Smooth muscle cell (in vitro differentiated cells): ENCODE measurements at regions not wholly inside any gene's neighbourhood (a gene's known extent, or its start where the extent isn't known, plus 50 kb on each side); places are given as distances from the start of the nearest gene placed in this dataset.

ENCODE experiments used
- DNase-seq: peaks from one replicate; lab custom pipeline; 2025; ENCODE audit not compliant: unreplicated experiment; lab: John Stamatoyannopoulos, UW
- H2AFZ ChIP-seq: fragments of 200-600 bp; sonication (generic); 2 replicates; pipeline ENCODE4 v1.6.0; 2016; ENCODE audit warnings: antibody characterized with exemption, low read depth, mild to moderate bottlenecking
- H3F3A ChIP-seq: fragments of 200-600 bp; sonication (generic); 2 replicates; pipeline ENCODE4 v1.6.0; 2017; ENCODE audit warnings: antibody characterized with exemption, low read depth
- H3K27ac ChIP-seq: fragments of 200-600 bp; sonication (generic); 2 replicates; pipeline ENCODE4 v1.5.1; 2016; ENCODE audit warnings: low read depth, mild to moderate bottlenecking
- H3K27me3 ChIP-seq: fragments of 200-600 bp; sonication (generic); 2 replicates; pipeline ENCODE4 v1.6.1; 2016; ENCODE audit warnings: low read depth, mild to moderate bottlenecking
- H3K36me3 ChIP-seq: fragments of 200-600 bp; sonication (generic); 2 replicates; pipeline ENCODE4 v1.5.1; 2016; ENCODE audit warnings: low read depth
- H3K4me1 ChIP-seq: fragments of 200-600 bp; sonication (generic); 2 replicates; pipeline ENCODE4 v1.5.1; 2016; ENCODE audit warnings: low read depth
- H3K4me2 ChIP-seq: fragments of 200-600 bp; sonication (generic); 2 replicates; pipeline ENCODE4 v1.6.0; 2016; ENCODE audit warnings: mild to moderate bottlenecking
- H3K4me3 ChIP-seq: fragments of 200-600 bp; sonication (generic); 2 replicates; pipeline ENCODE4 v1.5.1; 2016; ENCODE audit warnings: mild to moderate bottlenecking
- H3K79me2 ChIP-seq: fragments of 200-600 bp; sonication (generic); 2 replicates; pipeline ENCODE4 v1.6.0; 2016; ENCODE audit warnings: low read depth, mild to moderate bottlenecking
- H3K9ac ChIP-seq: fragments of 200-600 bp; sonication (generic); 2 replicates; pipeline ENCODE4 v1.6.0; 2016; ENCODE audit warnings: low read depth
- H3K9me3 ChIP-seq: fragments of 200-600 bp; sonication (generic); replicated peaks from 2 replicates; pipeline ENCODE4 v1.5.1; 2016; ENCODE audit warnings: low read depth
- H4K20me1 ChIP-seq: fragments of 200-600 bp; sonication (generic); 2 replicates; pipeline ENCODE4 v1.6.0; 2016; ENCODE audit warnings: low read depth
- WGBS: methylation state at CpG from one replicate; pipeline ENCODE4 v1.1.7; 2016; ENCODE audit warnings: low lambda C conversion rate; 5-methylcytosine and 5-hydroxymethylcytosine counted together
- TF ChIP-seq, protein P1 (sequence below): fragments of 200-600 bp; sonication (generic); IDR thresholded peaks from 2 replicates; pipeline ENCODE4 v1.5.1; 2017; ENCODE audit warnings: borderline replicate concordance, mild to moderate bottlenecking, antibody characterized with exemption; ENCODE audit not compliant: insufficient read depth, poor library complexity, severe bottlenecking

DNA sequence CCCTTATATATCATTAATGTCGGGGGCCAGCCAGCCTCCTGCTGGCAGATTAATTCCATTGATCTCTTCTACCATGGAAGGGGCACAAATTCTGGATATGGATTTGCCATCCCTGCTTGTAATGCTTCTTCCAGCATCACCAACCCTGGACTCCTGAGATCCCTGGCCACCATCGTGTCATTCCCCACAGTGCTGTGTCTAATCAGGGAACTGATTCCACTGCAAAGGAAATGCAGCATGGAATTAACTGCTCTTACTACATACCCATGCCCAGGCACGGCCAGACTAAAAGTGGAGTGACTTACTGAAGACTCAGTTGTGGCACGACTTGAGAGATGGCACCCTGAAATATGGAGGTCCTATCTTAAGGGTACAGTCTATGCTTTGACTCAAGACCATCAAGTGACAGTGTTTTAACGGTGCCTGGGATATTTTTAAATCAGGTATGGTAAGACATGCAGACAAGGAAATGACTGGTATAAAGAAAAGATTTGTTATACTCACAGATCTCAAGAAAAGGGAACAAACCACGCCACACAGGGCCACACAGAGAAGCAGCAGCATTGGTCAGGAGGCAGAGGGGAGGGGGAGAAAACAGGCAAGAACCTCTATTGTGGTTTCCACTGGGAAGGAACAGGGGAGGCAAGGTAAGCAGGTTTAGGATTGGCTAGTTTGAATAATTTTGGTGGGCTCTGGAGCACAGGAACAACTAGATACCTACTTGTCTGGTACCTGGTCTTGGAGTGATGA lies 65.1 kb downstream of the IGLL5 start:
- H2AFZ ChIP-seq: no peak overlapping the region
- no peaks in the 10 kb centered on the region for H3K36me3 ChIP-seq
- H3K4me1 ChIP-seq: peaks cover 4% of the 10 kb centered on the region
- no peaks in the 10 kb centered on the region for H3K9me3 ChIP-seq
- no peak for DNase-seq
- no peak overlapping the region for H3K27ac ChIP-seq
- TF ChIP-seq, protein P1, sequence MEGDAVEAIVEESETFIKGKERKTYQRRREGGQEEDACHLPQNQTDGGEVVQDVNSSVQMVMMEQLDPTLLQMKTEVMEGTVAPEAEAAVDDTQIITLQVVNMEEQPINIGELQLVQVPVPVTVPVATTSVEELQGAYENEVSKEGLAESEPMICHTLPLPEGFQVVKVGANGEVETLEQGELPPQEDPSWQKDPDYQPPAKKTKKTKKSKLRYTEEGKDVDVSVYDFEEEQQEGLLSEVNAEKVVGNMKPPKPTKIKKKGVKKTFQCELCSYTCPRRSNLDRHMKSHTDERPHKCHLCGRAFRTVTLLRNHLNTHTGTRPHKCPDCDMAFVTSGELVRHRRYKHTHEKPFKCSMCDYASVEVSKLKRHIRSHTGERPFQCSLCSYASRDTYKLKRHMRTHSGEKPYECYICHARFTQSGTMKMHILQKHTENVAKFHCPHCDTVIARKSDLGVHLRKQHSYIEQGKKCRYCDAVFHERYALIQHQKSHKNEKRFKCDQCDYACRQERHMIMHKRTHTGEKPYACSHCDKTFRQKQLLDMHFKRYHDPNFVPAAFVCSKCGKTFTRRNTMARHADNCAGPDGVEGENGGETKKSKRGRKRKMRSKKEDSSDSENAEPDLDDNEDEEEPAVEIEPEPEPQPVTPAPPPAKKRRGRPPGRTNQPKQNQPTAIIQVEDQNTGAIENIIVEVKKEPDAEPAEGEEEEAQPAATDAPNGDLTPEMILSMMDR: no peak
- H3K9ac ChIP-seq: no peak overlapping the region
- no peaks in the 10 kb centered on the region for H3K79me2 ChIP-seq
- 79% methylated on average over 6 of the region's 6 CpGs for WGBS
- peaks cover 36% of the 10 kb centered on the region for H3K27me3 ChIP-seq
- H3K4me2 ChIP-seq: no peak overlapping the region
- no peaks in the 10 kb centered on the region for H4K20me1 ChIP-seq
- H3K4me3 ChIP-seq: no peak overlapping the region
- no peaks in the 10 kb centered on the region for H3F3A ChIP-seq

DNA sequence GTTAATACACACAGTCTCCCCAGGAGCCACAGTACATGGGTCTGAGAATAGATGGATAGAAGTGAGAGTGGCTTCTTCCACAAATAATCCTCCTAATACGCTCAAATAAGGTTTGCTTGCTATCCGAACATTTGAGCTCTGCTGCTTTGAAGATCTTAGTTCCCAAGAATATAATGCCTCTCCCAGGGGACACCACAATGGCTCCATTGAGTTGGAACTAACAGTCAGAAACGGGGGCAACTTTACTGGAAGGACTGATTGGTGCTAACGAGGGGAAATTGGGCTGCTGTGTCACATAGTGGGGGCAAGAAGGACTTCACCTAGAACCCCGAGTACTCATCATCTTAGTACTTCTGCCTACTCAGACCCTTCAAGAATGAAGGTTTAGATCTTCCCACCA lies 66.2 kb downstream of the IGLL5 start:
- Histone ChIP-seq H3K36me3 (no peaks in the 10 kb centered on the region), H3K4me3 (no peak overlapping the region), H3K4me1 (peaks cover 4% of the 10 kb centered on the region), H3K79me2 (no peaks in the 10 kb centered on the region), H3K27ac (no peak overlapping the region), H3K4me2 (no peak overlapping the region), H4K20me1 (no peaks in the 10 kb centered on the region), H3F3A (no peaks in the 10 kb centered on the region), H3K9me3 (no peaks in the 10 kb centered on the region), H3K9ac (no peak overlapping the region), H3K27me3 (peaks cover 44% of the 10 kb centered on the region), H2AFZ (no peak overlapping the region)
- DNase-seq: no peak
- 71% methylated on average over 5 of the region's 5 CpGs for WGBS
- TF ChIP-seq, protein P1: no peak

DNA sequence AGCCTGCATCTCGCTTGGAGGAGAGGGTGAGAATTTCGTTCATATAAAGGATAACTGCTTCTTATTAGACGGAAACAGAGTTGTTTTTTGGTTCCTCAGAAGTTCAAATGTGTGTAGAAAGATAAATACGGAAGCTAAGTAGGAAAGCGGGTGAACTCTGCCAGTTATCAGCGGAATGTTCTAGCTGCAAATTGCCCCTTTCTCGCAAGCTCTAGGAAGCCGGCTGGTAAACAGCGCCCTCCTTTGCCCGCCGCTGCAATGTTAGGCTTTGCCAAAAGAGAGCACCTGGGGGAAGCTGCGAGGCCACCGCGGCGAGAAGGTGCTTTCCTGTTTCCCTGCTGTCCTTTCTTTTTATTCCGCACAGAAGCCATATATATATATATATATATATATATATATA lies 67.0 kb downstream of the IGLL5 start:
- H4K20me1 ChIP-seq: no peaks in the 10 kb centered on the region
- H2AFZ ChIP-seq: no peak overlapping the region
- no peaks in the 10 kb centered on the region for H3K79me2 ChIP-seq
- TF ChIP-seq, protein P1: peak; percentile 18
- 23% methylated on average over 16 of the region's 16 CpGs for WGBS
- no peaks in the 10 kb centered on the region for H3K36me3 ChIP-seq
- H3K27ac ChIP-seq: no peak overlapping the region
- H3K27me3 ChIP-seq: peaks cover 46% of the 10 kb centered on the region
- no peaks in the 10 kb centered on the region for H3K9me3 ChIP-seq
- H3F3A ChIP-seq: no peaks in the 10 kb centered on the region
- peaks cover 8% of the 10 kb centered on the region for H3K4me1 ChIP-seq
- H3K9ac ChIP-seq: no peak overlapping the region
- no peak for DNase-seq
- H3K4me3 ChIP-seq: no peak overlapping the region
- H3K4me2 ChIP-seq: no peak overlapping the region

DNA sequence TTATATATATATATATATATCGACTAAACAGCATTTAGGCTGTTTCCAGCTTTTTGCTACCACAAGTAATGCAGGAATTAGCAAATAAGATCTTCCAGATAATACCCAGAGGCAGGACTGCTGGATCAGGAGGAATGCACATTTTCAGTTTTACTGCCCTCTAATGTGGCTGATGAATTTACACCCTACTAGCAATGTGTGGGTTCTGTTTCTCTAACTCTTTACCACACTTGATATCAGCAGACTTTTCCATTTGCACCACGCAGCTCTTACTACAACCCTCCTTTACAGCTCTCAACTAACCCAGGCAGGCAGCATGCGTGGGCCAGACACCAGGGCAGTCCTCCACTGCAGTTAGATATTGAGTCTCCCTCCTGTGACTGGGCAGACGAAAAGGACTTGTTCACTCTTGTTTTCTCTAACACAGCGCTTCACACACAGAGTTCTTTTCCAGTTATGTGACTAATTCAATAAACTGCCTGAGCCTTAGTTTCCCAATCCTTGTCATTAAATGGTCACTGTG lies 67.7 kb downstream of the IGLL5 start:
- Histone ChIP-seq H4K20me1 (no peaks in the 10 kb centered on the region), H3F3A (no peaks in the 10 kb centered on the region), H3K79me2 (no peaks in the 10 kb centered on the region), H3K9me3 (no peaks in the 10 kb centered on the region), H3K9ac (no peak overlapping the region), H3K4me2 (no peak overlapping the region), H2AFZ (no peak overlapping the region), H3K4me1 (peaks cover 8% of the 10 kb centered on the region), H3K27me3 (peaks cover 46% of the 10 kb centered on the region), H3K27ac (no peak overlapping the region), H3K36me3 (no peaks in the 10 kb centered on the region), H3K4me3 (no peak overlapping the region)
- DNase-seq: no peak
- 52% methylated on average over 5 of the region's 5 CpGs for WGBS
- TF ChIP-seq, protein P1: no peak
